ENCODE measurements at regions not wholly inside any gene's neighbourhood (a gene's known extent, or its start where the extent isn't known, plus 50 kb on each side); places are given as distances from the start of the nearest gene placed in this dataset.

- no peak for DNase-seq
Observed at GRCh38 chr15:77749236-77749997, 116.7 kb upstream of the LINGO1 start.

GRCh38 chr15:77748078-77749064 is 115.7 kb upstream of the LINGO1 start:
- no peak for DNase-seq

- DNase-seq, result no peak
Observed at GRCh38 chr15:77747175-77748077, 114.7 kb upstream of the LINGO1 start.

DNA sequence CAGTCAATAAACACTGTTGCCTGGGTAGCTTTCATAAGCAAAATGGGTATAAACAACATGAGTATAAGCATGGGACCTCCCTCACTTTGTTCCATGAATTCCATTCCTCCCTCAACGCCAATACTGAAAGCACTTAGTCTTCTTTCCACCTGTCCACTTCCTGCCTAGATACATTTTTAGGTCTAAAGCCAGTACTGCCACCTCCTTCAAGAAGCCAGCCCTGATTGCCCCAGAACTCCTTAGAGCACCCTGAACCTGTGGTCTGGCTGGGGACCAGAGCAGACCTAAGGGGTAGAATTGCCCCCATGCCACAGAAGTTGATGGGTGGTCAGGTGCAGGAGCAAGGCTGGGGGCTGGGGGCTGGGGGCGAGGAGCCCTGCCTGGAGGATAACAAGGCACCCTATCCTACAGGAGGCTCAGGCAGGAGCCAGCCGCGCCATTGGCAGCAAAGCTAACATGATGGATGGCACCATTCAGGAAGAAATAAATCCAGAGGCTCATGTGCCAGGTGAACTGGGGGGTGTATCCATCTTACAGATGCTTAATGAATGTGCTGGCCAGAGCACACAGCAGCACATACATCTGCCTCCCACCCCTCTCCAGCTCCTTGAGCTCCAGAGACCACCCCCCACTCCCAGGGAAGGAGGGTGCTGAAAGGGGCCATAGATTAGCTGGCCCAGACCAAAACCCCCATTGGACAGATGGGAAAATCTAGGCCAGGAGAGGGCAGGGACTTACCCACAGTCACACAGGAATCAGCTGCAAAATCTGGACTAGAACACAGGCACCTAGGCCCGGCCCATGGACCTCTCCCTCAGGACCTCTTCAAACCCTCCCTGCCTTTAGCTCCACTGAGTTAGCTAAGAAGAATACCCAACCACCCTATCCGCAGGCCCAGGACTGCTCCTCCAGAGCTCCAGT is 113.8 kb upstream of the LINGO1 start:
- no peak for DNase-seq

DNA sequence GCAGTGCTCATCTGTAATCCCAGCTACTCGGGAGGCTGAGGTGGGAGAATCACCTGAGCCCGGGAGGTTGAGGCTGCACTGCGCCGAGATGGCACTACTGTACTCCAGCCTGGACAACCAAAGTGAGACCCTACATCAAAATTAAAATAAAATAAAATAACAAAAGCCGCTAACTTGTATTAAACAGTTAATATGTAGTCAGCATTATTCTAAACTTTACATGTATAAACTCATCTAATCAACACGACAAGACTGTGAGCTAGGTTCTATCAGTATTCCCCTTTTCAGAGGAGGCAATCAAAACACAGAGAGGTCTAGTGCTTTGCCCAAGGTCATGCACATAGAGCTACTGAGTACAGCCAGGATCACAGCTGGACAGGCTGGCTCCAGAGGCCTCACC is 111.7 kb upstream of the LINGO1 start:
- DNase-seq, result no peak

DNA sequence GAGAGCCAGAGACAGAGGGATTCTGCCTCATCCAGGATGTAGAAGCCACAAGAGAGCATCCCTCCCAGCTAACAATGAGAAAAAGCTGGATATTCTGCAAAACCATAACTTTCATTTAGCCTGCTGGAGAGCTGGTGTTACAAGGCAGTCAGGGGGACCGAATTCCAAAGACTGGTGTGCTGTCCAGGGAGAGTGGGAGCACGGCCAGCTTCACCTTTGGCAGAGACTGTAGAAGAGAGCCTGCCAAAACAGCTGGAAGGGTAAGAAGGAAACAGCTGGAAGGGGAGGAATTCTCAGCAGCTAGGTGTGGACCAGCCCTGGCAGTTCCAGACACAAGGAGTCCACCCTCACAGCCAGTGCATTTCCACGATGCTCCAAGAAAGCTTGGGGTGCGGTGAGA is 109.9 kb upstream of the LINGO1 start:
- DNase-seq, result no peak

- no peak for DNase-seq
Observed at GRCh38 chr15:77742127-77742526, 109.4 kb upstream of the LINGO1 start.

DNA sequence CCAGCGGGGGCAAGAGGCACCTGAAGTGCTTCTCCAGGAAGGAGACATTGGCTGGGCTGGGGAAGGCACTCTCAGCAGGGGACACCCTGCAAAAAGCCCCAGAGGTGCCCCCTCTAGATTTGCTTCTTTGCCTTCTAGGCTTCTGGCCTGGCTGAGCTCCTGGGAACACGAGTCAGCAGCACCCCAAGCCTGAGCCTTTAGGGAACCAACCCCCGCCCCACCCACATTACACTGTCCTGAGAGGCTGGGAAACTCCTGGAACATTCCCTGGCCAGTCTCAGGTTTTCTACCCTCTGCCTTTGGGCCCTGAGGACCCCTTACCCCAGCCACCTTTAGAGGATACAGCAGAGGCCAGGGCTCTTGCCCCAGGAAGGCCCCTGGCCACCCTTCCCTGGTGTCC is 108.4 kb upstream of the LINGO1 start:
- DNase-seq, result no peak

DNA sequence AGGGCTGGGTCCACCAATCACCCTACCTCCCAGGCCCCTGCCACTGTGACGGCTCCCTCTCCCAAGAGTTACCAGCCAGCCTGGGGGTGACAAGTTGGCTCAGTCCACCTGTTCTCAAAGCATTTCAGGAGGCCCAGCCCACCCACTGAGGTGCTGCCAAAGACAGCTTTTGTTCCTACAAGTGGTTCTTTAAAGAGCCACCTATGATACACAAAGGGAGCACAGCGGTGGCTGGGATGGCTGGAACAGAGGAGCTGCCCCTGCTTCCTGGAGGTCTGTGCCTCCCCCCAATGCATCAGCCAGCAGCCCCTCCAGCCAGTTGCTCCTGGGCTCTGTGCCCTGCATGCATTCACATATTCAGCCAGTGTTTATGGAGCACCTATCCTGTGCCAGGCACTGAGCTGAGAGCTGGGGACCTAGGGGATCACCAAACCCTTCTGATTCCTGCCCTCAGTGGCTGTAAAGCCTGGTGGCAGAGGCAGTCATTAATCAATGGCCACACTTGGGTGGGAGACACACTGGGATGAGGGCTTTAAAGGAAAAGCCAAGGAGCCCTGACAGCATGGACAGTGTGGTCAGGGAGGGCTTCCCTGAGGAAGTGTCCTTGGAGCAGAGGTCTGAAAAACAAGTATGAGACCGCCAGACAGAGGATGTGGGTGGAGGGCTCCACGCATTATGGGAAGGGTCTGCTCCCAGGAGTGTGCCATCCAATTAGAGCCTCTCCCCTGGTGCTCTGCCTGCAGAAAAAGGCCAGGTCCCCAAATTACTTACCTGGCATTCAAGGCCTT is 107.1 kb upstream of the LINGO1 start:
- DNase-seq, result no peak

DNA sequence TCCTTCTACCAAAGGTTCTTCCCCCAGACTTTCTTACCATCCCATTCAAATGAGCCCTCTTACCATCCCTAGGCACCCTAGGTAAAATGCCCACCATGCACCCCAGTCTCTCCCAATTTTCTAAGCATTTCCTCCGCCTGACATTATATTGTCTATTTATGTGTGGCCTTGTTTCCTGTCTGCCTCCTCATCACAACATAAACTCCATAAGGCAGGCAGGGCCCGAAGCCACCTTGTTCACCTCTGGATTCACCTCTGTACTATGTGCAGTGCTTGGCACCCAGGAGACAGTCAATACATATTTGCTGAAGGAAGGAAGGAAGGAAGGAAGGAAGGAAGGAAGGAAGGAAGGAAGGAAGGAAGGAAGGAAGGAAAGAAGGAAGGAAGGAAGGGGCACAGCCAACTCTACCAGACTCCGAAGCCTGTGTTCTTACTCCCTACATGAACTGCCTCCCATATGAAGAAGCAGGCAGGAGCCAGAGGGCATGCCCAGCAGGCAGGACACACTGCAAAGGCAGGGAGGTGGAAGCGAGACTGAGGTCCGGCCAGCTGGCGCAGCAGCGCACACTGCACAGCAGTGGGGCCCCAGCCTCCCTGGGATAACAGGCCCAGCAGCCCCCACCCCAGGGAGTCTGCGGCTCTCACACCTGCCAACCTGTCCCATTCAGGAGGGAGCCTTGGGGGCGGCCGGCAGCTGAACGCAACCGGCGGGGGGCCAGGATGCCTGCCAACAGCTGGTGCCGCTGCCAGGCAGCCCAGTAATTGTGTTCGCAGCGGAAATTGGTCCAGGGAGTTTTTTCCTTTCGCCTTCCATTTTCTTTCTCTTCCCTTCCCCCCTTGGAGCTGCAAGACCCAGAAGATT is 106.0 kb upstream of the LINGO1 start:
- DNase-seq, result peak; percentile 92

GRCh38 chr15:77738038-77738370 is 105.3 kb upstream of the LINGO1 start:
- no peak for DNase-seq

- DNase-seq, result no peak
Observed at GRCh38 chr15:77737238-77738037, 104.7 kb upstream of the LINGO1 start.

DNA sequence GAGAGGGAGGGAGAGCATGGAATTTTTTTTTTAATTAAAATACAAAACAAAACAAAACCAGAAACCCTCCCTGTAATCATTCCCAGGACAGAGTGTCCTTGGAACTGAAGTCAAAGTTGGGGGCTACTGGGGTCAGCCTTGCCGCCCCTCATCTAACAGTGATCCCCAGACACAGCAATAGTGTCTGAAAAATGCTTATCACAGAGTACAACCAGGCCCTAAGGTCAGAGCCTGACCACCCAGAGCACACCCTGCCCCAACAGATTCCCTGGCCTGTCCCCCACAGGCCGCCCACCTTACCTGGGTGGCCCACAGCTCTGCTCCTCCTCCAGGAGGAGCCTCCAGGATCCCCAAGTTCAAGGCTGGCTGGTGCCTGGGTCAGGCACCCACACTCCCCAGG is 101.6 kb upstream of the LINGO1 start:
- DNase-seq, result no peak

DNA sequence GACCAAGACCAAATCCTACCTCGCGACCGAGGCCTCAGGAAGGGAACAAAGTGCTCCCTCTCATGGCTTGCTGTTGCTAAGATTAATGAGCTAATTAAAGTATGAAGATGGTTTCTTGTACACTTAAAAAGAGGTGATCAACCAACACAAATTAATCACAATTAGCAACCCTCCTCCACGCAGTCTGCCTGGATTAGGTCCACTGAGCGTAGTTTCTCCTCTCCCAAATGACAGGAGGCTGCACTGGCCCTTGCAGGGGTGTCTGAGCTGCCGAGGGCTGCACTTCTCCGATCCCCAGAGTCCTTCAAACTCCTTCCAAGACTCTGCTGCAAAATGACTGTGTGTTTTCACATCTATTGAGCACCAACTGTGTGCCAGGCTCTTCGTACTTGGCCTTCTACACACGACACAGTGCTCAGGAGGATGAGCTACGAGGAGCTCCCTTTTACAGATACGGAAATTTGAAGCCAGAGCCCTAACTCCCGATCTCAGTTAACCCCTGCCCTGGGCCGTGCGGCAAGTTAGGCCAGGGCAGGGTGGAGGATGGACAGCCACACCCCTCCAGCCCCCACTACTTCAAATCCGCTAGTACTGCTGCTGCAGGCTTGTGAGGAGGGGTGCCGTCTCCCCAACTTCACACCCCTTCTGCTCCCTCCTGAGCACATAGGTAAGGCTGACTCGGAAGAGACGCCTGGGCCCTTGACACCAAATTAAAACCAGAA is 101.0 kb upstream of the LINGO1 start:
- DNase-seq, result no peak

DNA sequence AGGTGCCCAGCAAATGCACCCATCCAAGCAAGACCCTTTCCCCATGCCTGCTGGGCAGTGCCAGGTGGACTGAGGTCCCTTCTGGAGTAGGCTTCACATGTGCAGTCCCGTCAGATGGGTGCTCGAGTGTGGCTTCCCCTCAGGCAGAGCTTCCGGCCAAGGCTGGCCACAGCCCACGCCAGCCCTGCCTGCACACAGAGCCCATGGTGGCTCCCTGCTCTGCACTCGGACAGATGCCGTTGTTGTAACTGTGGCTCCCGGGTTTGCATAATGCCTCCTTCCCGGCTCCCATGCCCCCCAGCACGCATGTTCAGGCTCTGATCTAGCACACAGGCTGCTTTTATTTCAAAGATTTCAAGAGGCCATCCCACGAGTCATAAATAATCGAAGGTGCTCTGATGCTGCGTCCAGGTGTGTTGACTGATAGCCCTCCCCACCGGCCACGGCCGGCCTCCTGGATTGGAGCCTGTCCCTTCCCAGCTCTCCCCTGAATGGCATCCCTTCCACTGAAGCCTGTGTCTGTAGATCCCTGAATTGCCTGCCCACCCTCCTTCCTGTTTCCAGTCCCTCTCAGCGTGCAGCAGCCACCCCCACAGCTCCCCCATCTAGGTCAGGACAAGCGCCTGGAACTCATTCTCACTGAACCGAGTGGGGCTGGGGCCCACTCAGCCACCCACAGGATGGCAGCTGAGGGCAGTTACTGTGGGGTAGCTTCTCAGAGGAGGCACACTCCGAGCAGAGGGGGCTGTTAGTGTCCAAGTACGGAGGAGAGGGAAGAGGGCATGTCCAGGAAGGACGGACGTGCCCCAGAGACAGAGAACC is 100.0 kb upstream of the LINGO1 start:
- DNase-seq, result no peak

- DNase-seq, result no peak
Observed at GRCh38 chr15:77731945-77732344, 99.2 kb upstream of the LINGO1 start.

DNA sequence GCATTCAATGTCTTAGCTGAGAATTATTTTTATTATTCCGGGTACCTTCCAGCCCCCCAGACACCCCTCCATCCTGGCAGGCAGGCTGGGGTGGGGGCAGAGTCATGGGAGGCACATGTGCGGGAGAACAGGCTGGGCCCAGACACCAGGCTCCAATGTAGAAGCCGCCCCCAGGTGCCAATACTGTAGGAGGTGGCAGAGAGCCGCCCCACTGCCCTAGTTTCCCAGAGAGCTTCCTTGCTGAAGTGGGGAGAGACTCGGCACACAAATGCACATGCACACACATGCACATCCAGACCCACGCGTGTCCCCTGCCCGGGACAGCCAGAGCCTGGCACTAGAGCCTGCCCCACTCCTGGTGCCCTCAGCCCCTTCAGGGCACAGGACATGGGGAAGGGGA is 98.4 kb upstream of the LINGO1 start:
- DNase-seq, result no peak
